Embryonic facial prominence (tissue), 1 donor: ENCODE measurements at regions not wholly inside any gene's neighbourhood (a gene's known extent, or its start where the extent isn't known, plus 50 kb on each side); places are given as distances from the start of the nearest gene placed in this dataset.

ENCODE experiments used
- DNase-seq: peaks from one replicate; pipeline ENCODE4 v3.0.0-alpha.2; 2016; ENCODE audit errors: extremely low spot score

DNA sequence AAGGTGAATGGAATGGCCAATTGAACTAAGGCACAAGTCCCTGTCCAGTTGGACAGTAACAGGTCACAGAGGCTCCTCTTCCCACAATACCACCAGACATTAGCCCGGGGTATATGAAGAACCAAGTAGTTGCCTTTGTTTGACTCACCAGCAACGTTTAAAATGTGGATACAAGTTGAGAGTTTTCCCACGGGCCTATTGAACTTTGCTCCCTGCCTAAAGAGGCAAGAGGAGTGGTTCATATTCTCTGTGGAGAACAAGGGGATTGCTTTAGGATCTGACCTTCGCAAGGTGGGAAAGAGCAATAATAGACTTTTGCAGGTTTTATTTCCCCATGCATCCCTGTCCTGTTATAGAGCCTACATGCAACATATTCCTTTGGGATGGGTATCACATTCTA lies 177.2 kb downstream of the POU4F1 start:
- DNase-seq: no peak

DNA sequence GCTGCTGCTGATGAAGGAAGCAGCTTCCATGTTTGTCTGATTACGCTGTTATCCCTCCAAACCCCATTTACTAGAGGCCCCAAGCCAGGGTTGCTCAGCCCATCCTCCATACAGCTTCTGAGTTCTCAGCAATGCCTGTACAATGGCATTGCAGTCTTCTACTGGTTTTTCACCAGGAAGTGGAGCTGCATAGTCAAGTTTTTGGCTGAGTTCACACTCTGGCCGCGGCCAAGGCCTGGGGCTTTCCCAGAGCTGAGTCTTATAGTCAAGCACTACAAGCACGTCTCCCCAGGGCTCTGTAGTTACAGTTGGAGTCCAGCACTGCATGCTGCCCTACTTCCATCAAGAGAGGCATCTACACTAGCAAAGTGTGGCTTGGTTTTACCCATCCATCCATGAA lies 182.5 kb downstream of the POU4F1 start:
- no peak for DNase-seq

DNA sequence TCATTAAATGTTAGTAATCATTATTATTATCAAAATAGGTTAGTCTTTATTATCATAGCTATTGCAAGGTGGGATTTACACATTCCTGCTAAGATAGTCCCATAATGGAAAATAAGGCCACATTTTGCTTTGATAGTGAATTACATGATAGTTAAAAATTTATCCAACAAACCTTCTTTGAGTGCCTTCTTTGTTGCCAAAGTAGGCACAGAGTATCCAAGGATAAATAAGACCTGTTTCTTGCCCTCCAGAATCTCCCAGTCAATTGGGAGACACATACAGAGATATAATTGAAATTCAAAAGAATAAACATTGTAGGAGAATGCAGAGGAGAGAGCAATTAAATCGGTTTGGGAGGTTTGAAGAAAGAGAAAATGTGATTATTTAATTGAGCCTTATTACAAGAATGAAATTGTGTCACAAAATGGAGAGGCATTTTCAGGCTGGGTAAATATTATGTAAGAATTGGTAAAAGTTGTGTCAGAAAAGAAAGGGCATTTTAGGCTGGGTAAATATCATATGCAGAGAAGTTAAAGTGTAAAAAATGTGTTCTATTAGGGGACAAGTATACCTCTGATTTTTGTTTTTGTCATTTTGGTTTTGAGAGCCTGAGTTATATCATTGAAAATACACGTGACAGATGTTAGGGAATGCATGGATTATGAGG lies 189.3 kb downstream of the POU4F1 start:
- no peak for DNase-seq

DNA sequence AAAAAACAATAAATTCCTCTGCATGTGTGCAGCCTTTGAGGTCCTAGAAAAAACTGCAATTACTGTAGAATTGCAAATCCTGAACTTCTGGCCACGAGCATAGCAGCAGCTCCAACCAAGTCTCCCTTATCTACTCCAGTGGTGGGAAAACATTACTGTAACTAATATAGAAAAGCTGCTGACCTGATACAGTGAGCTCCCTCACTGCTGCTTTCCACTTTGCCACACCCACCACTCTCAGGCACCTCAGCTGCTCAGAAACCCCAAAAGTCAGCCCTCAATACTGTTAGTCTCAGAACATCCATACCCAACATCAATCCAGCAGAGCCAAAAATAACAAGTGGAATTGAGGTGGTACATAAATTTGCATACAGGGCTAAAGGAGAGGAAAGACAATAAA lies 192.5 kb downstream of the POU4F1 start:
- no peak for DNase-seq

DNA sequence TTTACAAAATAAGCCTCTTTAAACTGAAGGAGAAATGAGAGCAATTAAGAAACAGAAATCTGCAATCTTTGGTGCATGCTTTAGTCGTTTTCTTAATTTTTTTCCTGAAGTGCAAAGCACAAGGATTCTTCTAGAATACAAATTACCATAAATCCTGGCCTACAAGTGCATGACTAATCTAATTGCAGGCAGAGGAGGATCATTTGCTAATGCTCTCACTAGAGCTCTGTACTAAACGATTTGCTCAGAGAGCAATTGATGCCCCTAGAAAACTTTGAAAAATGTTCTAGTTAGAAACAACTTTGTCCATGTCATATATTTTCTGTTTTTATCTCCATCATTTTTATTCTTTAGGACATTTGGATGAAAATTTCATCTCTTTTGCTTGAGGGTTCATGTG lies 193.2 kb downstream of the POU4F1 start:
- no peak for DNase-seq

DNA sequence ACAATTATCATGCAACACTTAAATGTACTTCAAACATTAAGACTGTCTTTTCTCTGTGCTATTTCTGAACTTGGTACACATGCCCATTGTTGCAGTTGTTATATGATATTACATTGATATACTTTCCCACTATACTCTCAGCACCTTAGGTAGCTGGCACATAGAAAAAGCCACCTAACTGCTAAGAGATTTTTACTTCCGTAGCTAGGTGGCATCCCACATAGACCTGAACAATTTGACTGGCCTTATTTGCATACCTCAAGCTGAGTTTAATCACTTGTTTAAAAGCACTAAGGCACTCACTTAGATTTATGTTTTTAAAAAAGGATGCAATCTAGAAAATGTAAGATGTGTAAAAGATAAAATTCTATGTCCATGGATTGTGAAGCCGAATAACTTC lies 194.2 kb downstream of the POU4F1 start:
- DNase-seq: no peak

DNA sequence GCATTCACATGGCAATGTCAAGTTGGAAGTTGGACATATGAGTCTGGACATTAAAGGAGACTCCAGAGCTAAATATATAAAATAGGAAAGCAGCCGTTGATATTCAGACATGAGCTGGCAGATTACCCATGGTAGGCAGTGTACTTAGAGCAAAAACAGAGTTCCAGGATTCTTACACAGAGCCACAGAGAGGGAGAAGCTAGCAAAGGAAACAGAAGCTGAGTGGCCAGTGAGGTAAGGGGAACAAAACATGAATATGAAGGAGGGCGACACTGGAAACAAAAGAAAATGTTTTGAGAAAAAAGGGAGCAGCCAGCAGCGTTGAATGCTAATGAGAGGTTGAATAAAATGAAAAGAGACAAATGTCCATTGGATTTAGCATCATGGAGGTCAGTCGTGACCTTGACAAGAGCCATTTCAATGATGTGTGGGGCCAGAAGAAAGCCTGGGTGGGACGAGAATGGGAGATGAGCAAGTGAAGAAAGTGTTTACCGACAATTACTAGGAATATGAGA lies 198.4 kb downstream of the POU4F1 start:
- no peak for DNase-seq

DNA sequence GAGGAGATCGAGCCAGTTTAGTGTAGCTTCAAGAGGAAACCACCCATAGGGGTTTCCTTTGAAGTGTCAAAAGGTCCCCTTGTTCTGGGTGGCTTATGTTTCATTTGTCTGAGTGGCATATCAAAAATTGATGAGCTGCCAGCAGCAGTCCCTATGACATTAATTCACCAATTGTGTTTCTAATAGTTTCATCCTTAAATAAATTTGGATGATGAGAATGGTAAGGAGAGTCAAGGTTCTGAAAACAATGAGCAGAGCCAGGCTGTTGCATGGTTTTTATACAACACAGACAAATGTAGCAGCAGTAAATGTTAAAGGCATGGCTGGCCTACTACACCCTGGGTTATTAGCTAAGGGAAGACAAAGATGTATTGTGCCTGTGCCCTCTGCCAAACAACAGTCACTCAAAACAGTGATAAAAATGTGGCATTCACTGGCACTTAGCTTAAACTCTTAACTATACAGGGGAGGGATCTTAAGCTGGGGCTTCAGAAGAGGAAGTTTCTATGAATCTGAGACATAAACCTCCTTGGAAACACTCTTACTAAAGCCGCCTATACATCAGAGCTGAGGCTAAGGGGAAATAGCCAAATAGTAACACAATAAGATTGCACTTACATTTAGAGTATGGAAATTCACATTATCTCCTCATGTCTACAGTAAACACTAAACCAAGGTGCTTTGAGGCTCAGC lies 200.5 kb downstream of the POU4F1 start:
- DNase-seq: no peak

DNA sequence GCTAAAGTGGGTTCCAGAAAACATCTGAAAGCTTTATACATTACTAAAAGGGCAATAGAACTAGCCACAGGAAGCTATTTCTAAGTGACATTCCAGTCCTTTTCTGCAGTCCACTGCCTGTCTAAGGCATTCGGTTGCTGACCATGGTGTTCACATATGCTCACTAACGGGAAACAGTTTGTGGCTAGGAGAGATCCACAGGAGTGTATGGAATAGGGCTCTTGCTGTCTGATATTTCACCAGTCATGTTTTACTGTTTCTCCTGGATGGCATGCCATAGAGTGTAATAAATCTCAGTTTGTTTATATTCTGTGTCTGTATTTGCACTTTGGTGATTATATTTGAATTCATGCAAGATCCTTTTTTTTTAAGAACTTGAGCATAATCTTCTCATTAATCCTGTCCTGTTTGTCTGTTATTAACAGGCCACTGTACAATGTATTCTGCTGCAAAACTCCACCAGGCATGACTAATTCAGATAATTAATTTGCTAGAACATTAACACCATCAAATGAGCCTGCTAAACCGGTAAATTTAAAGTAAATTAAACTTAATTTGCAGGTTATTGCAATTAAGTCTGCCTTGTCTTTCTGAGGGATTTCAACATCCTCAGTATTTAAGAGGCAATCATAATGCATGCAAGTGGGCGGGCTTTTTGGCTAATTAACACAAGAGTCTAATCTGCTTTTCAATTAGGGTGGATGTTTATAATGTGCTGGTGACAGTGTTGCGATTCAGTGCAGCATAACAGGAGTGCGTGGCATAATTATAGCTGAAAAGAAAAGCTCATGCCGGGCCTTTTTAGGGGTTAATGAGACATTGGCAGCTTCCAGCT lies 201.3 kb downstream of the POU4F1 start:
- no peak for DNase-seq

DNA sequence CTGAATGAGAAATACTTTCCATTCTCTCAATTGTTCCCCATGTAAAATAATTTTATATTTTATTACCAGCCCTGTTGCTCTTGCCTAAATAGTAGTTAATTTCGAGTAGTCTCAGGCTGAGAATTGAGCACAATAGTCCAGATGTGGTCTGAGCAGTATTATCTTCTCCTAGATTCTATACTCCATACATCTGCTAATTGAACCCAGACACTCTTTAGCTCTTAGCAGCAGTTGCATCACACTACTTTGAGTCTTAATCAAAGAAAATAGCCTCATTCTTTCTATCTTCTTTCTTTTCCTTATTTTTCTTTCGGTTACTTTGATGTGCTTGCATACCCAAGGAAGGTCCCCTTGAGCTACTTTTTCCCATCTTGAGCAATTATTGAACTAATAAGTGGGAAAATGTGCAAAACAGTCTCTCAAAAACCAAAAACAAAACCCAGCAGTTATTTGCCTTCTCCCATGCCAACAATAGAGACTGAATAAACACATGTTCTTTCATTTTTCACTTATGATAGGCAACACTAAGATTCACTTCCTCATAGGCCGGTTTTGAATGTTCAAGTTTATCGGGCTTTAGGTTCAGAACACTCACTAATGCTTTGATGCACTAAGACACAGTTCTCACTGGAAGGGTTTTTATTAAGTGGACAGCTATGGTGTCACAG lies 204.5 kb downstream of the POU4F1 start:
- no peak for DNase-seq

DNA sequence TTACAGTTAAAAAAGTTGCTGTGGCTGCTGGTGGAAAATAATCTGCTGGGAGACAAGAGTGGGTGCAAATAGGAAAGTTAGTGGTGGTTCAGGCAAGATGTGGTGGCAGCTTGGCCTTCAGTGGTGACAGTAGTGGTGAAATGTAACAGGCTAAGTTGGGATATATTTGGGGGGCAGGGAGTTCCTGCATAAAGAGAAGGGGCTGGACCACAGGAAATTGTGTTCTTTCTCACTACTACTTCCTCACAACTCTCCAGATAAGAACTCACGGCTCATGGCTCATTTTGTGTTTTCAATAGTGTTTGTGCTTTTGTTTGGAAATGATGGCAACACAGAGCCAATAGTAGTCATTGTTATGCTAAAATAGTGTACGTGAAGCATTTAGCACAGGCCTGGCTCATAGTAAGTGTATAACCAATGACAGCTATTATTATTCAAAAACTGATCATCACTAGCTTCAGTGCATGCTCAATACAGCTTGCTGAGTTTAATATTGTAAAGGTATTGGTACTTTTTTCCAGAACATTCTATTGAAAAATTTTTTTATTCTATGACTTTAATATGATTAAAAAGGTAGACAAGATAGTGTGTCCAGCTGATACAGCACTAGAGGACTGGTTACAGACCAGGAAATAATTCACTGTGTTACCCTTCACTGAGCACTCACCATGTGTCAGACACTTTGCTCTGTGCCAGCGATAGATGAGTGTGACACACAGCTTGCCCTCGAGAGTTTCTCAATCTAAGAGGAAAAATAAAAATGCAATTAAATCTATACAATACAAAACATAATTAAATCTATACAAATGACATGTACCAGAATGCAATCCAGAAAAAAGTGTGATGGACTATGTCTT lies 209.8 kb downstream of the POU4F1 start:
- DNase-seq: no peak

DNA sequence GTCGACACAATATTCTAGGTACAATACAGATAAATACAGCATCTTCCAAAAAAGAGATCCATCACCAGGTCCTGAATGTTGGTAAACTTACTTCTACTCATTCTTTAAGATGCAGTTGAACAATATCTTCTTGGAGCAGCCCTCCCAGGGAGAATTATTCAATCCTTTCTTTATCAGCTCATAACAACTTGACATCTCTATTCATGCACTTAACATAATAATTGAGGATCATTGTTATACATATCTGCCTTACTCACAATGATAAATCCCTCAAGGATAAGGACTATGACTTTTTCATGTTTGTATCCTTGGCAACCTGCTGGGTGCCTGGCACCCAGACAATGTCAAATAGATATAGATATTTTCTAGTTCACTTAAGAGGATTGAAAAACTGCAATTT lies 219.5 kb downstream of the POU4F1 start:
- DNase-seq: no peak

DNA sequence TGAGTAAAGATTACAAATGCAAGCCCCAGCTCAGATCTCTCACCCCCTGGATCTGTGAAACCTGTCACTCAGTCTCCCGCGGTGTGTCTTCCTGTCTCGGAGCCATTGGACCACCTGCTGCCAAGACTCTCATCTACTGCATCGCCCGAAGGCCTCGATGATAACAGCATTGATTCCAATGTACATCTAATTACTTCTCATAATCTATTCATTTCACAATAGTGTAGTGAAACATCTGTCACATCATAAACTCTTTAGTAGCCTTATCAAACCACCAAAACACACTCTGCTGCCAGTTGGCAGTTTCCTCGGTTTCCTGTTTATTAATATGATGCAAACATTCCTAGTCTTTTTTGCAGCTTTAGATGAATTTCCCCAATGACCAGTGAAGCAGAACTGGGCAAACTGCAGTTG lies 220.3 kb downstream of the POU4F1 start:
- no peak for DNase-seq

DNA sequence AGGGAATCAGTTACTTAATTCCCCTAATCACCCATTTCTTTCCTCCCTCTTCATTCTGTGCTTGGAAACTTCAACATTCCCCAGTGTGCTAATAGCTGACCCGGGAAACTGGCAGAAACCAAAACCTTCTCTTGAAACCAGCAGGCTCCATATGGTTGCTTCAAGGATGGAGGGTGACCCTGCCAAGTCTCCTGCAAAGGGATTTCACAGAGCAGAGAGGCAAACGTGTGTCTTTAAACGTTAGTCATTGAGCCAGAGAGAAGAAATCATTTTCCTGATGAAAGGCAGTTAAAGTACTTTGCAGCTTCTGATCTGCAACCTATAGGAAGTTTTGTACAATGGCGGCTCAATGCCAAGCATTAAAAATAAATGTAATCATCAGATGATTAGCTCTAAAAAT lies 220.9 kb downstream of the POU4F1 start:
- no peak for DNase-seq

DNA sequence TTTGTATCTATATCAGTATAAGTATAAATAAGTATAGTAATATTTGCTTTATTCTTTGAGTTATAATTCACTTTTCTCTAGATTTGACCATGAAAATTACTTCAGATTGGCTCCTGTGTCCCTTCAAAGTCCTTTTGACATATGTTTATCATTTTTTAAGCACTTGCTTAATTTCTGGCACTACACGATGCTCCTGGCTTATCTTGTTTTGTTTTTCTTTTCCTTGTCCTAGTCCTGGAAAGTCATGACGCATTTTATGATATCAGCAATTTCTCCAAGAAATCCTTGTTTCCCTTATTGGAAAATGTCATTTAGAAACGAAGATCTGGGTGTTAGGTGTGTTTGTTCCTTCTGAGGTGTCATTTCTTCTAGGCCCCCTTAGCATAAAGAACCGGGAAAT lies 226.5 kb downstream of the POU4F1 start:
- DNase-seq: no peak

DNA sequence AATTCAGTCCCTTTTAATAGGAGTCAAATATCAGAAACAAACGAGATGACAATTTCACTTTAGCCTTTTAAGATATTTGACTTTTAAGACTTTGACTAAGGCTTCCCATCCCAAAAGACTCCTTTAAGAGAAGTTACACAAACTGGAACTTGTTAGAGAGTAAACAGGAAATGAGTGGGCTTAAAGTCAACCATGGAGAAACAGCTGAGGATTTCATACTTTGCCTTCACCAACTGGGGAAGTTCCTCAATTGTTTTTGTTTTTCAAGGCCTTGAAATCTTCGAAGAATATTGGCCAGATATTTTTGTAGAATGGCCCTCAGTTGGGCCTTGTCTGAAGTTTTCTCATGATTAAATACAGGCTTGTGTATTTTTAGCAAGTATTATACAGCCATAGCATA lies 227.3 kb downstream of the POU4F1 start:
- DNase-seq: no peak

DNA sequence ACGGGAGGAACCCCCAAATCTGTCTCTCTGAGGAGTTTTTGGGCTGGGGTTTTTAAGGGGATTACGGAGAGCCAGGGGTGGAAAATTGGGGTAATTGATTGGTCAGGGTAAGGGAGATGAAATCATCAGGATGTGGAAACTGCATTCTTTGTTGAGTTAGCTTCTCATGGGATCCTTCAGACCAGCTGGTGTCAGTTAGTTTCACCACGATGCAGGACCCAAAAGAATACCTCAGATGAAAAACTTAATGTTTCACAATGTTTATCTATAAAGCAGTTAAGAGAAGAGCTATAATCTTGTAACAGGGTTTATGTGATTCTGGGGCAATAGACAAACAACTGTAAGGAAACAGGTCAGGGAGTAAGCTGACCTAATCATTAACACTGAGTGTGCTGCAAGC lies 230.8 kb downstream of the POU4F1 start:
- no peak for DNase-seq

DNA sequence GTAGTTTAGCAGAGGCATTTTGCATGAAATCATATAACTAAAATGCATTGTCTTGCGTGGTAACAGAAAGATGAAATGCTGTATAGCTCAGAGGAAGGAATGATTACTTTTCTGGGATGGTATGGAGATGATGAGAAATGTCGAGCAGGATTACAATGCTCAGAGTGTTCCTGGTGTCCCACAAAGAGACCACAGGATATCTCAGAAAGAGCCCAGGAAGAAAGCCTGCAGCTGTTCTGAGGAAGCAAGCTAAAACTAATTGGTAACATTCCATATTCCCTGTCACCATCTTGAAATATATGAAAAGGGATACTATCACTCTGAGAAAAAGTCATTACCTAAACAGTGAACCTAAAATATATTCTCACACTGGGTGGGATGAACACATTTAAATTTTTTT lies 233.1 kb downstream of the POU4F1 start:
- no peak for DNase-seq

DNA sequence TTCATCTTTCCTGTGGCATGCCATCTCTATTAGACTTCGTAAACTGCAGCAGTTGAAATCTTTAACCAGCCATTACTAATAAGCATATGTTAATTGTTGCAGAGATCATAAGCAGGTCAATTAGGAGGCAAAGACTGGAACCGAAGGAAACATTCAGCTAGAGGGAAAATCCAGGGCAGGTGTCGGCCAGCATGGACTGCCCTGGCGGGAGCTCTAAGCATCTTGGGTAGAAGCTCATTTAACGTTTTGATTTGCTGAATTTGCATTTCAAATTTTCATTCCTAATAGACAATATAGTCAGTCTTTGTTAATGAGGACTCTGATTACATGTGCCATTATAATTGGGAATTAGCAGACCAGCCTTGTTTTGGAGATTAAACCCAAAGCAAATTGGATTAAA lies 238.6 kb downstream of the POU4F1 start:
- DNase-seq: no peak

DNA sequence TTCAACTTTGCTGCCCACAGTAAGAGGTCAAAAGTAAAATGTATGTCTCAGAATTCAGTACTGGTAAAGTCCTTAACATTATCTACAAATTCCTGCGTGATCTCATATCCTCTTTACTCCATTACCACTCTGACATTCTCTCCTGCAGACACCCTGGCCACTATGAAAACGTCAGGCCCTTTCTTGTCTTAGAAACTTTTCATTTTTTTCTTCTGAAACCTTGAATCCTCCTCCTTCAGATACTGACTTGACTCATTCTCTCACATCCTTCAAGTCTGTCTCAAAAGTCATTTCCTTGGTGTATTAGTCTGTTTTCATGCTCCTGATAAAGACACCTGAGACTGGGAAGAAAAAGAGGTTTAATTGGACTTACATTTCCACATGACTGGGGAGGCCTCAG lies 262.3 kb downstream of the POU4F1 start:
- no peak for DNase-seq

DNA sequence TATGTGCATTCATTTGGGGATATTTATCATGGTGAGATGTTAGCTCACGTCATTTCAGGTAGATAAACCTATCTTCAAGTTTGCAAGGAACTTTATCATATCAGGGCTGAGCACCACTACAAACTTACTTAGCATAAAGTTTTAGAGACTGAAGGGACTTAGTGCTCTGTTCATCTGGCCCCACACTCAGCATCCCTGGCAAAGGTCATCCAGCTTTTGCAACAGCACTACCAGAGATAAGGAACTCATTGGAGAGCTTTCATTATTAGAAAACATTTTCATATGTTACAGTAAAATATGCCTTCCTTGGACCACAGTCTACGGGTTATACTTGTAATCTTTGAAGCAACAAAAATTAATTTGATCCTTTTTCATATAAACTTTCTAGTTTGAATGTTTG lies 263.4 kb downstream of the POU4F1 start:
- DNase-seq: no peak
